ENCODE measurements at regions not wholly inside any gene's neighbourhood (a gene's known extent, or its start where the extent isn't known, plus 50 kb on each side); places are given as distances from the start of the nearest gene placed in this dataset.

DNA sequence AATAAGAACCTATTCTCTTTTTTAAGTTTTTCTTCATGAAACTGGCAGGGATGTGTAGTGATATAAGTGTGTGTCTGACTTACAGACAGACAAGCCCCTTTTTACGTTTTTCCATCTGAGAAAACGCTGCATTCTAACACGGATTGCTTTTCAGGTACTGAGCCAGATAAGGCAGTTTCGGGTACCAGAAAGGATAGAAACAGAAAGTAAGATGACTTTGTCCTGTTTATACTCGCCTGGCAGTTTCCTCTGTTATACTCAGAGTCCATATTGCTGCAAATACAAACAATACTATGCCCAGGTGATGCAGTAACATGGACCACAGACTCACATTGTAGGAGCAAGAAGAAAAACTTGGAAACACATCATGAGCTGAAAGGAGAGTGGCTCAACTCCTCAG is 2320.6 kb upstream of the AGA start:
- TF ChIP-seq, protein P1, sequence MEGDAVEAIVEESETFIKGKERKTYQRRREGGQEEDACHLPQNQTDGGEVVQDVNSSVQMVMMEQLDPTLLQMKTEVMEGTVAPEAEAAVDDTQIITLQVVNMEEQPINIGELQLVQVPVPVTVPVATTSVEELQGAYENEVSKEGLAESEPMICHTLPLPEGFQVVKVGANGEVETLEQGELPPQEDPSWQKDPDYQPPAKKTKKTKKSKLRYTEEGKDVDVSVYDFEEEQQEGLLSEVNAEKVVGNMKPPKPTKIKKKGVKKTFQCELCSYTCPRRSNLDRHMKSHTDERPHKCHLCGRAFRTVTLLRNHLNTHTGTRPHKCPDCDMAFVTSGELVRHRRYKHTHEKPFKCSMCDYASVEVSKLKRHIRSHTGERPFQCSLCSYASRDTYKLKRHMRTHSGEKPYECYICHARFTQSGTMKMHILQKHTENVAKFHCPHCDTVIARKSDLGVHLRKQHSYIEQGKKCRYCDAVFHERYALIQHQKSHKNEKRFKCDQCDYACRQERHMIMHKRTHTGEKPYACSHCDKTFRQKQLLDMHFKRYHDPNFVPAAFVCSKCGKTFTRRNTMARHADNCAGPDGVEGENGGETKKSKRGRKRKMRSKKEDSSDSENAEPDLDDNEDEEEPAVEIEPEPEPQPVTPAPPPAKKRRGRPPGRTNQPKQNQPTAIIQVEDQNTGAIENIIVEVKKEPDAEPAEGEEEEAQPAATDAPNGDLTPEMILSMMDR (IDR thresholded peaks at IDR 0.05): no peak
- TF ChIP-seq POLR2AphosphoS5 (IDR thresholded peaks at IDR 0.05): no peak
